IMR-90 (cell line): ENCODE measurements at regions not wholly inside any gene's neighbourhood (a gene's known extent, or its start where the extent isn't known, plus 50 kb on each side); places are given as distances from the start of the nearest gene placed in this dataset.

Source experiments
- ATAC-seq: fragments of 200-7000 bp; cut with Tn5 transposase; 2 replicates; pipeline ENCODE4 v1.9.1; 2020; ENCODE audit warnings: low read depth, mild to moderate bottlenecking, moderate library complexity
- BruUV-seq: library from RNA; stranded (reverse); fragments of 400-500 nt; replicated peaks from 2 replicates; lab custom pipeline; 2021; lab: Mats Ljungman, UMichigan
- CTCF ChIA-PET: fragments of 300-600 bp; formaldehyde crosslinking; extraction: SDS; loops from one replicate; lab custom pipeline; 2021; ENCODE audit warnings: antibody characterized with exemption; lab: Yijun Ruan, JAX
- POLR2A ChIA-PET: fragments of 300-600 bp; sonication (Branson Sonifier 250); formaldehyde crosslinking; loops from one replicate; lab custom pipeline; 2022; ENCODE audit warnings: antibody characterized with exemption; ENCODE audit not compliant: unreplicated experiment; lab: Charles Lee
- DNase-seq: peaks from one replicate; pipeline ENCODE4 v3.0.0; 2013
- H2AFZ ChIP-seq: replicated peaks from 2 replicates; pipeline ENCODE3; 2013; ENCODE audit warnings: low read length, mild to moderate bottlenecking; ENCODE audit not compliant: poor library complexity
- H2AK5ac ChIP-seq: 2 replicates; pipeline ENCODE4 v1.6.1; 2013; ENCODE audit warnings: low read depth, low read length, inconsistent platforms
- H2AK9ac ChIP-seq: replicated peaks from 2 replicates; pipeline ENCODE3; 2013; ENCODE audit warnings: mild to moderate bottlenecking, low read depth, low read length, moderate library complexity; ENCODE audit not compliant: poor library complexity
- H2BK120ac ChIP-seq: 2 replicates; pipeline ENCODE4 v1.6.1; 2013; ENCODE audit warnings: low read depth, low read length, inconsistent platforms
- H2BK15ac ChIP-seq: 3 replicates; pipeline ENCODE4 v1.6.1; 2013; ENCODE audit warnings: low read depth, low read length, inconsistent platforms
- H2BK20ac ChIP-seq: 2 replicates; pipeline ENCODE4 v1.6.1; 2013; ENCODE audit warnings: low read depth, mild to moderate bottlenecking, inconsistent platforms, low read length, moderate library complexity
- H2BK5ac ChIP-seq: 2 replicates; pipeline ENCODE4 v1.6.1; 2013; ENCODE audit warnings: mild to moderate bottlenecking, low read depth, low read length, inconsistent platforms; ENCODE audit not compliant: poor library complexity, severe bottlenecking
- H3K14ac ChIP-seq: replicated peaks from 2 replicates; pipeline ENCODE4 v1.6.1; 2013; ENCODE audit warnings: low read depth, low read length, inconsistent platforms
- H3K18ac ChIP-seq: 2 replicates; pipeline ENCODE4 v1.6.1; 2013; ENCODE audit warnings: low read depth, low read length, control low read depth
- H3K23ac ChIP-seq: 2 replicates; pipeline ENCODE4 v1.6.1; 2013; ENCODE audit warnings: low read depth, low read length, inconsistent platforms
- H3K27ac ChIP-seq: 2 replicates; pipeline ENCODE4 v1.5.1; 2013; ENCODE audit warnings: mild to moderate bottlenecking, control low read depth, low read length; ENCODE audit not compliant: insufficient read depth
- H3K27me3 ChIP-seq: 2 replicates; pipeline ENCODE4 v1.6.1; 2013; ENCODE audit warnings: low read length; ENCODE audit not compliant: control insufficient read depth, insufficient read depth
- H3K36me3 ChIP-seq: 2 replicates; pipeline ENCODE4 v1.6.1; 2013; ENCODE audit warnings: low read length, mixed read lengths; ENCODE audit not compliant: control insufficient read depth, insufficient read depth
- H3K4ac ChIP-seq: 2 replicates; pipeline ENCODE4 v1.6.1; 2013; ENCODE audit warnings: low read depth, low read length, inconsistent platforms
- H3K4me1 ChIP-seq: 2 replicates; pipeline ENCODE4 v1.6.1; 2013; ENCODE audit warnings: low read length, mixed read lengths; ENCODE audit not compliant: control insufficient read depth, insufficient read depth
- H3K4me2 ChIP-seq: 2 replicates; pipeline ENCODE4 v1.6.1; 2013; ENCODE audit warnings: low read depth, mild to moderate bottlenecking, control low read depth, low read length, moderate library complexity
- H3K4me3 ChIP-seq: 2 replicates; pipeline ENCODE4 v1.5.1; 2013; ENCODE audit warnings: low read depth, mild to moderate bottlenecking, control low read depth, low read length, moderate library complexity; ENCODE audit not compliant: insufficient read depth
- H3K56ac ChIP-seq: 2 replicates; pipeline ENCODE4 v1.6.1; 2013; ENCODE audit warnings: low read length, inconsistent platforms; ENCODE audit not compliant: insufficient read depth; ENCODE audit errors: extremely low read depth
- H3K79me1 ChIP-seq, 2 experiments: 2 replicates each; pipeline ENCODE4 v1.6.1; 2013; ENCODE audit warnings: low read length in 2 of 2, inconsistent platforms in 1 of 2, low read depth in 1 of 2
- H3K9ac ChIP-seq: 2 replicates; pipeline ENCODE4 v1.6.1; 2013; ENCODE audit warnings: low read depth, low read length, control low read depth
- H3K9me1 ChIP-seq: 2 replicates; pipeline ENCODE4 v1.6.1; 2013; ENCODE audit warnings: low read length, inconsistent platforms; ENCODE audit not compliant: insufficient read depth
- H3K9me3 ChIP-seq: 2 replicates; pipeline ENCODE4 v1.6.1; 2013; ENCODE audit warnings: low read length; ENCODE audit not compliant: control insufficient read depth, insufficient read depth
- H4K20me1 ChIP-seq: 2 replicates; pipeline ENCODE4 v1.6.1; 2013; ENCODE audit warnings: low read length, inconsistent platforms; ENCODE audit not compliant: insufficient read depth
- H4K5ac ChIP-seq: 2 replicates; pipeline ENCODE4 v1.6.1; 2013; ENCODE audit warnings: mild to moderate bottlenecking, low read depth, low read length, control low read depth
- H4K8ac ChIP-seq, 2 experiments: 2 replicates each; pipeline ENCODE4 v1.6.1; 2013; ENCODE audit warnings: low read depth in 2 of 2, low read length in 2 of 2, control low read depth in 1 of 2, inconsistent platforms in 1 of 2
- H4K91ac ChIP-seq: 2 replicates; pipeline ENCODE4 v1.6.1; 2013; ENCODE audit warnings: low read depth, low read length, inconsistent platforms; ENCODE audit not compliant: insufficient read depth
- RAD21 ChIP-seq: IDR thresholded peaks from 2 replicates; pipeline ENCODE4 v1.6.1; 2012; ENCODE audit warnings: low read length, improper control_type of control experiment
- WGBS, 2 experiments: methylation state at CpG; one replicate each; pipeline versions ENCODE4 v1.1.5 to v1.1.7; 2013; ENCODE audit warnings: missing lambda C conversion rate in 2 of 2; ENCODE audit not compliant: insufficient read length in 1 of 2; ENCODE audit errors: extremely low coverage in 2 of 2; 5-methylcytosine and 5-hydroxymethylcytosine counted together
- dilution Hi-C: fragments of 300-500 bp; cut with HindIII; formaldehyde crosslinking; loops from one replicate; pipeline ENCODE4 v1.14.3; 2018; ENCODE audit warnings: low sequenced_read_pairs; ENCODE audit not compliant: unreplicated experiment
- in situ Hi-C: fragments of 300-500 bp; cut with MboI; formaldehyde crosslinking; loops from 3 replicates; pipeline ENCODE4 v1.14.3; 2019; ENCODE audit warnings: low sequenced_read_pairs, inconsistent platforms, mixed read lengths
- intact Hi-C: fragments of 100-400 bp; cut with micrococcal nuclease; formaldehyde crosslinking; loops from 2 replicates; pipeline ENCODE4 v1.10.0; 2022

DNA sequence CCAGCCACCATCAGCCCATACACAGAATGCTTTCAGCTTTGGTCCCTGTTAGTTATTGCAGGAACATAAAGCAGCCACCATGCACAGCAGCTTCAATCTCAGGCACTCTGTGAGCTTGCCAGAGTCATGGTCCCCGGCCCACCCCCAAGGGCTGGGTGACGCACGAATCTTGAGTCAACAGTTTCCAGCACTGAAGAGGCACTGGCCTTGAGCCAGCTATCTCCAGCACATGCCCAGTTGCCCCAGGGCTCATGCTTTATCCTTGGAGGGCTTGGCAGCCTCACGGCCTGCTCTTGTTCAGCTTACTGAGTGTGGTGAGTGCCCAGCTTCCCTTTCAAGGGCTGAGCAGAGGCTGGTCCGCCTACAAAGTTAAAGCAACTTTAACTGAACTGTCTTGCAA lies 200.7 kb upstream of the RAB4A start:
- Histone ChIP-seq H3K4ac (no peak overlapping the region), H3K23ac (no peak overlapping the region), H3K4me3 (no peak overlapping the region), H3K36me3 (no peaks in the 10 kb centered on the region), H3K9ac (no peak overlapping the region), H3K18ac (no peak overlapping the region), H3K27me3 (peaks cover 24% of the 10 kb centered on the region), H3K79me1 (no peaks in the 10 kb centered on the region), H2BK20ac (no peak overlapping the region), H3K56ac (no peak overlapping the region), H4K8ac (no peak overlapping the region), H4K91ac (no peak overlapping the region), H3K9me1 (no peaks in the 10 kb centered on the region), H2AFZ (no peak overlapping the region), H2AK9ac (no peak overlapping the region), H3K9me3 (no peaks in the 10 kb centered on the region), H2BK120ac (no peak overlapping the region), H3K4me1 (no peaks in the 10 kb centered on the region; the same call in 1 of the 2 replicates), H4K20me1 (no peaks in the 10 kb centered on the region), H3K14ac (no peak overlapping the region), H2AK5ac (no peak overlapping the region), H2BK15ac (no peak overlapping the region), H2BK5ac (no peak overlapping the region), H4K5ac (no peak overlapping the region), H3K27ac (no peak overlapping the region), H3K4me2 (no peak overlapping the region)
- ATAC-seq = peak; percentile 71
- DNase-seq = peak; percentile 47
- no TSS peak for BruUV-seq
- dilution Hi-C loops (no loop called here), intact Hi-C loops (no loop called here), in situ Hi-C loops (no loop called here)
- no peak for TF ChIP-seq RAD21
- ChIA-PET POLR2A (no interaction called here), CTCF (no interaction called here)
- 17% methylated on average over 3 of the region's 5 CpGs; no CpG with 5 or more reads in 1 of the 2 experiments for WGBS, 2 experiments
